ENCODE measurements at regions not wholly inside any gene's neighbourhood (a gene's known extent, or its start where the extent isn't known, plus 50 kb on each side); places are given as distances from the start of the nearest gene placed in this dataset.

- H3K4me1 ChIP-seq: peaks cover 27% of the 10 kb centered on the region
- in situ Hi-C loops (cut with MboI; ENCODE audit: low sequenced_read_pairs): loop anchor here (25.0 kb wide), 1 partner anchor 215 kb away; the partner anchor contains the start of gene JADE1
- H3K36me3 ChIP-seq (replicated peaks): no peaks in the 10 kb centered on the region
- no peak overlapping the region for H3K4me3 ChIP-seq
- DNase-seq (ENCODE audit: low spot score in 2 of 2): peak; percentile 32 to 81
- H3K27me3 ChIP-seq (ENCODE audit: low read depth): no peaks in the 10 kb centered on the region
- no peaks in the 10 kb centered on the region; the same call in 1 of the 2 replicates for H3K9me3 ChIP-seq
These were observed 212.0 kb upstream of the JADE1 start for GRCh38 chr4:128597500-128597899.

DNA sequence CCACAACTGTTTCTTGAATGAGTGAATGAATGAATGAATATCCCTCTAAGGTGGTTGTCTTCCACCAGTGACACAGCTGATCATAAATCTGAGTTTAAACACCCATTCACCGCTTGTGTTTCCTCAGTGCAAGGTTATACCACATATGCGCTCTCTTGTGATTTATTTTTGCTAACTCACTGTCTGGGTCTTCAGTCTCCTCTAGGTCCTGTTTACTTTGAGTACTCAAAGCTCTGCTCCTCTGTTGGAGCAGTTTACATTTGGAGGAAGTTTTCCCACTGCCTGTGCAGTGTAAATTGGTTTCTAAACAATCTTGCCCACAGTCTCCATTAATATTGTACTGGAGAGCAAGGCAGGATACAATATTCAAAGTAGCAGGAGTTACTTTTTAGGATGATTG is 212.6 kb upstream of the JADE1 start:
- in situ Hi-C loops (cut with MboI; ENCODE audit: low sequenced_read_pairs): loop anchor here (25.0 kb wide), 1 partner anchor 215 kb away; the partner anchor contains the start of gene JADE1
- no peak overlapping the region for H3K4me3 ChIP-seq
- H3K36me3 ChIP-seq (replicated peaks): no peaks in the 10 kb centered on the region
- peaks cover 27% of the 10 kb centered on the region for H3K4me1 ChIP-seq
- H3K9me3 ChIP-seq: no peaks in the 10 kb centered on the region; the same call in 1 of the 2 replicates
- H3K27me3 ChIP-seq (ENCODE audit: low read depth): no peaks in the 10 kb centered on the region
- DNase-seq (ENCODE audit: low spot score in 2 of 2): no peak

DNA sequence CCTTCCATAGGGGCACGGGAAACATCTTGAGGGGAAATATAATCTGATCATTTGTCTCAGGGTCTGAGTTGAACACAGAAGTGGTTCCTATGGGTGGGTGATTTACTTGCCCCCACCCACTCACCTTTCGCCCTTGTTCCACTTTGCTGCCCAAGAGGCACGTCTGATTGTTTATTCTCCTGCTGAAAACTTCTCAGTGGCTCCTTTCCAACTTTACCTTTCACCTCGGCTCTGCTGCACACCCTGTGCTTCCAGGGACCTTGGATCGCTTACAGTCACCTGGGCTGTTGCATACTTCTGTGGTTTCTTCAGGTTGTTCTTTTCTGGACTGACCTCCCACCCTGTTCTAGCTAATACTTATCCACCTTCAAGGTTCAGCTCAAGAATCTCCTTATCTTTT is 213.4 kb upstream of the JADE1 start:
- no peaks in the 10 kb centered on the region for H3K36me3 ChIP-seq (replicated peaks)
- H3K4me1 ChIP-seq: peaks cover 23% of the 10 kb centered on the region
- no peak overlapping the region for H3K4me3 ChIP-seq
- no peaks in the 10 kb centered on the region; the same call in 1 of the 2 replicates for H3K9me3 ChIP-seq
- in situ Hi-C loops (cut with MboI; ENCODE audit: low sequenced_read_pairs): loop anchor here (25.0 kb wide), 1 partner anchor 216 kb away; the partner anchor contains the start of gene JADE1
- DNase-seq (ENCODE audit: low spot score in 2 of 2): no peak
- H3K27me3 ChIP-seq (ENCODE audit: low read depth): no peaks in the 10 kb centered on the region

DNA sequence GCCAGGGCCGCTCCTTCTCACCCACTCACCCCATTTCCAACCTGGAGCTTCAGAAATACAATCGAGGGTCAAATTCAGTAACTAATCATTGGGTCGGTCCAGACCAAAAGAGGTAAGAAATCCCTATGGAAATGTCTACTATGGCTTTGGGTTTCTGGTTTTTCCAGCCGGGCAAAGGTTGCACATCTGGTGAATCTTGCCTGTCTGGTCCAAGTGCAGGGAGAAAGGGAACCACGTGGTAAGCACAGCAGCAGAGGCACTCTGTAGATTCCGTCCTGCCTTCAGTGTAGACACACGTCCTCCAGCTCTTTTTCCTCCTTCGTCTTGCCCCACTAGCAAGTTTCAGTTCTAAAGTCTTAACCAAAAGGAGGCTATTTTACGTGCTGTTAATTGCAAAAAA is 218.0 kb upstream of the JADE1 start:
- Histone ChIP-seq H3K27me3 (ENCODE audit: low read depth) (no peaks in the 10 kb centered on the region), H3K4me1 (peaks cover 7% of the 10 kb centered on the region), H3K4me3 (no peak overlapping the region), H3K36me3 (replicated peaks) (no peaks in the 10 kb centered on the region), H3K9me3 (no peaks in the 10 kb centered on the region; the same call in 1 of the 2 replicates)
- in situ Hi-C loops (cut with MboI; ENCODE audit: low sequenced_read_pairs): loop anchor here (25.0 kb wide), 1 partner anchor 221 kb away; the partner anchor contains the start of gene JADE1
- DNase-seq (ENCODE audit: low spot score in 2 of 2): no peak

- in situ Hi-C loops (cut with MboI; ENCODE audit: low sequenced_read_pairs): loop anchor here (25.0 kb wide), 1 partner anchor 222 kb away; the partner anchor contains the start of gene JADE1
- no peak overlapping the region for H3K4me3 ChIP-seq
These were observed 218.7 kb upstream of the JADE1 start for GRCh38 chr4:128590773-128591172.

DNA sequence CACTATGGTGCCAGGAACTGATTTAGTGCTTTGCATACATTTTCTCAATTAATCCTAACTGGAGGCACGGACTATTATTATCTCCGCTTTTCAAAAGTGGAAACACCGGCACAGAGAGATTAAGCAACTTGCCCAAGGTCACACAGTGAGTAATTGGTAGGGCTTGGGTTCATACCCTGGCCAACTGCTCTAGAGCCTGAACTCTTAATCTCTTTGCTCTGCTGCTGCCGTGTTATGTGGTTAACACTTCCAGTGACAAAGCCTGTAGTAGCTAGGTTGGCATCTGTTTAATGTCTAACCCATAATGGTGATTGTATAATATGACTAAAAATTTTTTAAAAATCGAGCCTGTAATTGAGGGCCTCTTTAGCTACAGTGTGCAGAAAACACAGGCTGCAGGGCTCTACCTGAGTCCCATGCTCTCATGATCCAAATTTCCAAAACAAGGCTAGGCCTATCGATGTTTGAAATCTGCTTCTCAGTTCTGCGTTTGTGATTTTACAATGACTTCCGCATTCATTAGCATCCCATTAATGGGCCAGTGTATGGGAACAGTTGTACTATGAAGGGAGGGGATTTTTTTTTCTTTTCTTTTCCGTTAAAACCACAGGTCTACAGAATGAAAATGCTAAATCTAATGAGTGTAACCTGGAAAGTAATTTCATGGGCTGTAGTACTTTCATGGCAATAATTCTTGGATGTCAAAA is 219.3 kb upstream of the JADE1 start:
- peaks cover 7% of the 10 kb centered on the region for H3K4me1 ChIP-seq
- H3K4me3 ChIP-seq: no peak overlapping the region
- DNase-seq (ENCODE audit: low spot score in 2 of 2): no peak
- no peaks in the 10 kb centered on the region for H3K36me3 ChIP-seq (replicated peaks)
- no peaks in the 10 kb centered on the region for H3K27me3 ChIP-seq (ENCODE audit: low read depth)
- no peaks in the 10 kb centered on the region; the same call in 1 of the 2 replicates for H3K9me3 ChIP-seq
- in situ Hi-C loops (cut with MboI; ENCODE audit: low sequenced_read_pairs): loop anchor here (25.0 kb wide), 1 partner anchor 222 kb away; the partner anchor contains the start of gene JADE1

More at GRCh38 chr4:128590773-128591172, 218.7 kb upstream of the JADE1 start:
- Histone ChIP-seq H3K9me3 (no peaks in the 10 kb centered on the region; the same call in 1 of the 2 replicates), H3K27me3 (ENCODE audit: low read depth) (no peaks in the 10 kb centered on the region), H3K36me3 (replicated peaks) (no peaks in the 10 kb centered on the region), H3K4me1 (peaks cover 7% of the 10 kb centered on the region)
- DNase-seq (ENCODE audit: low spot score in 2 of 2): no peak

GRCh38 chr4:128589384-128589965 is 220.0 kb upstream of the JADE1 start:
- no peaks in the 10 kb centered on the region; the same call in 1 of the 2 replicates for H3K9me3 ChIP-seq
- H3K4me3 ChIP-seq: no peak overlapping the region
- in situ Hi-C loops (cut with MboI; ENCODE audit: low sequenced_read_pairs): loop anchor here (25.0 kb wide), 1 partner anchor 223 kb away; the partner anchor contains the start of gene JADE1
- no peak for DNase-seq (ENCODE audit: low spot score in 2 of 2)
- no peaks in the 10 kb centered on the region for H3K27me3 ChIP-seq (ENCODE audit: low read depth)
- H3K4me1 ChIP-seq: peaks cover 7% of the 10 kb centered on the region
- no peaks in the 10 kb centered on the region for H3K36me3 ChIP-seq (replicated peaks)

DNA sequence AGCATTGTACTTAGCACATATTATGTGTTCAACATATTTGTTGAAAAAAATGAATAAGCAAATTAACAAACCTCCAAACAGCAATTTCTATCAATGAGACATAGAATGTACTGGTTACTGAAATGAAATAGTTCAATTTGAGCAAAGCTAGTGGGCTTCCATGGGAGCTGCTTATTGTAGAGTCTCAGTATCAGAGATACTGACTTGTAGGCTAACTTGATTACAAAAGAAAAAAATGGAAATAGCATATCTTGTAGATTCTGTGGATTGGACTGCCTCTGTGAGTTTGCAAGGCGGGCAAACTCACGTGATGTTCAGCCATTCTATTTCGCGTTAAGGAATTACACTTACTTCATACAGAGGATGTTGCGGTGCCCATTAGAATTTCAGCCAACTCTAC is 222.1 kb upstream of the JADE1 start:
- Histone ChIP-seq H3K4me3 (no peak overlapping the region), H3K9me3 (no peaks in the 10 kb centered on the region; the same call in 1 of the 2 replicates), H3K4me1 (peaks cover 7% of the 10 kb centered on the region), H3K27me3 (ENCODE audit: low read depth) (no peaks in the 10 kb centered on the region; the same call in 1 of the 2 replicates), H3K36me3 (replicated peaks) (no peaks in the 10 kb centered on the region)
- no peak for DNase-seq (ENCODE audit: low spot score in 2 of 2)
- in situ Hi-C loops (cut with MboI; ENCODE audit: low sequenced_read_pairs): loop anchor here (25.0 kb wide), 1 partner anchor 225 kb away; the partner anchor contains the start of gene JADE1

DNA sequence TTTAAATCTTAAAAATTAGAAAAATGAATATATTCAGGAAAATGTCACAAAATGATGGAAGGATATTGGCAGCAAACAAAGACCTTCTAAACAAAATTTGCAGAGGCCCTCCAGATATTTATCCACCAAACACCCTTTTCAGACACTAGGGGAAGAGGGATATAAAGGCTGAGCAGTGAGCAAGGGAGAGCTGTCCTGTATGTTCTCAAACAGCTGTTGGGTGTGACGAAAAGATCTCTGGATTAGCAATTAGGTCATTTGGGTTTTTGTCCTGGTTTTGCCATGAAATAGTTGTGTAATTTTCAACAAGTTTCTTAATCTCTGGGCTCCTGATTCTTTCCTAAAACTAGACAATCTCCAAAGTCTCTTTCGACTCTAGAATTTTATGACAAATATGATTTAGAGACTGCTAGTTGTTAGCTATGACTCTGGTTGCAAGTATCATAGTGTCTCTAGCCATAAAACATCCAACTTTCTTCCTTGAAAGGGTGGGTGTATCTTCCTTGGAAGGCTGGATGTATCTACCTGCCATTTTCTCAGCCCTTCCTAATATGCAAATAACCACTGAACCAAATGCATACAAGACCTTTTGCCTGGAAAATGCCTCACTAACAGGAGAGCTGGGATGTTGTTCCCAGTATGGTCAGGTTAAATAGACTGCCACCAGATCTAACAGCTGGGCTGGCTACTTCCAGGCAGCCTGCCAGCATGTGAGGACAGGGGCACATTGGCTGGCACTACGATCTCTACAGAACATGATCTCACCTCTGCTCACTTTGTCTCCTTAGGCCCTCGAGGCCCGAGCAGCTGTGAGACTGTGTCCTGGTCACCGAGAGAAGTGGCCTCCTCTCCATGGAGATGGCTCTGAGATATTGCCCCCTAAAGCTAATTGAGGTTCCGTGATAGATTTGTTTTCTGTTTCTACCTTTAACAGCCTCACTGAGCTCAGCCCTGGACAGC is 225.5 kb upstream of the JADE1 start:
- DNase-seq (ENCODE audit: low spot score in 2 of 2): no peak
- no peaks in the 10 kb centered on the region for H3K4me1 ChIP-seq
- H3K36me3 ChIP-seq (replicated peaks): no peaks in the 10 kb centered on the region
- H3K27me3 ChIP-seq (ENCODE audit: low read depth): no peaks in the 10 kb centered on the region; the same call in none of the 2 replicates
- in situ Hi-C loops (cut with MboI; ENCODE audit: low sequenced_read_pairs): loop anchor here (25.0 kb wide), 1 partner anchor 228 kb away; the partner anchor contains the start of gene JADE1
- H3K4me3 ChIP-seq: no peak overlapping the region
- no peaks in the 10 kb centered on the region; the same call in 1 of the 2 replicates for H3K9me3 ChIP-seq

- Histone ChIP-seq H3K27me3 (ENCODE audit: low read depth) (no peaks in the 10 kb centered on the region; the same call in none of the 2 replicates), H3K4me1 (no peaks in the 10 kb centered on the region), H3K36me3 (replicated peaks) (no peaks in the 10 kb centered on the region), H3K4me3 (no peak overlapping the region), H3K9me3 (no peaks in the 10 kb centered on the region; the same call in 1 of the 2 replicates)
- in situ Hi-C loops (cut with MboI; ENCODE audit: low sequenced_read_pairs): loop anchor here (25.0 kb wide), 1 partner anchor 230 kb away; the partner anchor contains the start of gene JADE1
- no peak for DNase-seq (ENCODE audit: low spot score in 2 of 2)
These were observed 227.1 kb upstream of the JADE1 start for GRCh38 chr4:128582427-128582870.

- in situ Hi-C loops (cut with MboI; ENCODE audit: low sequenced_read_pairs): loop anchor here (25.0 kb wide), 1 partner anchor 233 kb away; the partner anchor contains the start of gene JADE1
These were observed 230.2 kb upstream of the JADE1 start for GRCh38 chr4:128579154-128579853.

DNA sequence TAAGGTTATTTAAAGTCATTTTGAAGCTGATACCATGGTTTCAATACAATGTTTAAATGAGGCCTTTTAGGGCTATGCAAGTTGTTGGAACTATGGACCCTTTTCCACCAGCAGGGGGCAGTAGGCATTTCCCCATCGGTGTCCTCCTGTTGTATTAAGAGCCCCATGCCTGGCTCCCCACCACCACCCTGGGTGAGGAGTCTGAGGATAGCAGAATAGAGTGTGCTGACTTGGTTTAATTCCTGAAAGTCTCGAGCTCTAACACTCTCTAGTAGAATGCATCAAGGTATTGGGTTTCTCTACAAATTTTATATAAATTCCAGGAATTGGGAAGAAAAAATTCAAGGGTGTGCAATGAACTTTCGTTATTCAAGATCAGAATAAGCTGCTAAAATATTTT is 234.8 kb upstream of the JADE1 start:
- DNase-seq (ENCODE audit: low spot score in 2 of 2): peak; percentile 71 to 91
- in situ Hi-C loops (cut with MboI; ENCODE audit: low sequenced_read_pairs): loop anchor here (25.0 kb wide), 1 partner anchor 238 kb away; the partner anchor contains the start of gene JADE1
- H3K4me1 ChIP-seq: peaks cover 6% of the 10 kb centered on the region

More at GRCh38 chr4:128579154-128579853, 230.2 kb upstream of the JADE1 start:
- Histone ChIP-seq H3K4me3 (no peak overlapping the region), H3K9me3 (no peaks in the 10 kb centered on the region; the same call in 1 of the 2 replicates), H3K36me3 (replicated peaks) (no peaks in the 10 kb centered on the region), H3K4me1 (peaks cover 3% of the 10 kb centered on the region), H3K27me3 (ENCODE audit: low read depth) (no peaks in the 10 kb centered on the region; the same call in none of the 2 replicates)
- DNase-seq (ENCODE audit: low spot score in 2 of 2): no peak

More for the DNA sequence above, 234.8 kb upstream of the JADE1 start:
- no peaks in the 10 kb centered on the region for H3K36me3 ChIP-seq (replicated peaks)
- no peaks in the 10 kb centered on the region for H3K9me3 ChIP-seq
- no peak overlapping the region for H3K4me3 ChIP-seq
- H3K27me3 ChIP-seq (ENCODE audit: low read depth): no peaks in the 10 kb centered on the region
